H9 (cell line): ENCODE measurements at regions not wholly inside any gene's neighbourhood (a gene's known extent, or its start where the extent isn't known, plus 50 kb on each side); places are given as distances from the start of the nearest gene placed in this dataset.

Experiments used
- DNase-seq: peaks from one replicate; pipeline ENCODE4 v3.0.0-alpha.2; 2017
- H2AFZ ChIP-seq: one replicate; pipeline ENCODE4 v1.6.1; 2013; ENCODE audit warnings: mild to moderate bottlenecking, low read length, control low read depth, moderate library complexity
- H2AK5ac ChIP-seq: 2 replicates; pipeline ENCODE4 v1.6.1; 2013; ENCODE audit warnings: low read length, control low read depth, mixed read lengths; ENCODE audit not compliant: insufficient read length
- H2BK120ac ChIP-seq: one replicate; pipeline ENCODE4 v1.6.1; 2013; ENCODE audit warnings: low read depth, mild to moderate bottlenecking, low read length, control low read depth, inconsistent platforms; ENCODE audit not compliant: poor library complexity, severe bottlenecking
- H2BK12ac ChIP-seq: 2 replicates; pipeline ENCODE4 v1.6.1; 2013; ENCODE audit warnings: low read length, control low read depth, mixed read lengths, low read depth; ENCODE audit not compliant: insufficient read length
- H2BK15ac ChIP-seq: 2 replicates; pipeline ENCODE4 v1.6.1; 2013; ENCODE audit warnings: low read depth, low read length, control low read depth
- H2BK20ac ChIP-seq: one replicate; pipeline ENCODE4 v1.6.1; 2013; ENCODE audit warnings: low read depth, mild to moderate bottlenecking, low read length, control low read depth, inconsistent platforms; ENCODE audit not compliant: poor library complexity, severe bottlenecking
- H2BK5ac ChIP-seq: 2 replicates; pipeline ENCODE4 v1.6.1; 2013; ENCODE audit warnings: low read length, control low read depth, mixed read lengths; ENCODE audit not compliant: insufficient read length
- H3K14ac ChIP-seq: 2 replicates; pipeline ENCODE4 v1.6.1; 2013; ENCODE audit warnings: low read length, control low read depth; ENCODE audit not compliant: insufficient read depth
- H3K18ac ChIP-seq: 2 replicates; pipeline ENCODE4 v1.6.1; 2013; ENCODE audit warnings: low read depth, mild to moderate bottlenecking, mixed read lengths, low read length, control low read depth; ENCODE audit not compliant: insufficient read length
- H3K23ac ChIP-seq: 2 replicates; pipeline ENCODE4 v1.6.1; 2013; ENCODE audit warnings: low read length, control low read depth, mixed read lengths, low read depth; ENCODE audit not compliant: insufficient read length
- H3K23me2 ChIP-seq: 2 replicates; pipeline ENCODE4 v1.6.1; 2013; ENCODE audit warnings: low read depth, mild to moderate bottlenecking, mixed read lengths, low read length, control low read depth; ENCODE audit not compliant: insufficient read length, poor library complexity, severe bottlenecking
- H3K27ac ChIP-seq: 2 replicates; pipeline ENCODE4 v1.5.1; 2013; ENCODE audit warnings: low read length, control low read depth, mixed read lengths, low read depth; ENCODE audit not compliant: insufficient read length
- H3K27me3 ChIP-seq: 2 replicates; pipeline ENCODE4 v1.6.1; 2013; ENCODE audit warnings: low read length, control low read depth, inconsistent platforms; ENCODE audit not compliant: insufficient read depth
- H3K4ac ChIP-seq: 2 replicates; pipeline ENCODE4 v1.6.1; 2013; ENCODE audit warnings: low read depth, mild to moderate bottlenecking, control low read depth, inconsistent platforms, low read length, moderate library complexity
- H3K4me1 ChIP-seq: 2 replicates; pipeline ENCODE4 v1.6.1; 2013; ENCODE audit warnings: low read length, control low read depth, inconsistent platforms; ENCODE audit not compliant: insufficient read depth
- H3K4me2 ChIP-seq: 2 replicates; pipeline ENCODE4 v1.6.1; 2013; ENCODE audit warnings: low read length, control low read depth, mixed read lengths; ENCODE audit not compliant: insufficient read length, insufficient read depth
- H3K56ac ChIP-seq: 2 replicates; pipeline ENCODE4 v1.6.1; 2013; ENCODE audit warnings: low read depth, mild to moderate bottlenecking, mixed read lengths, low read length, control low read depth; ENCODE audit not compliant: insufficient read length
- H3K79me1 ChIP-seq: 2 replicates; pipeline ENCODE4 v1.6.1; 2013; ENCODE audit warnings: low read depth, mild to moderate bottlenecking, moderate library complexity, low read length, control low read depth, inconsistent platforms; ENCODE audit not compliant: insufficient read depth, poor library complexity, severe bottlenecking
- H3K79me2 ChIP-seq: 2 replicates; pipeline ENCODE4 v1.6.1; 2013; ENCODE audit warnings: low read length, control low read depth, inconsistent platforms; ENCODE audit not compliant: insufficient read depth
- H3K9ac ChIP-seq: 2 replicates; pipeline ENCODE4 v1.6.1; 2013; ENCODE audit warnings: low read length, control low read depth, mixed read lengths; ENCODE audit not compliant: insufficient read length; ENCODE audit errors: extremely low read depth
- H3K9me3 ChIP-seq: one replicate; pipeline ENCODE4 v1.6.1; 2013; ENCODE audit warnings: low read depth, low read length, inconsistent platforms; ENCODE audit not compliant: control insufficient read depth
- H3T11ph ChIP-seq: one replicate; pipeline ENCODE4 v1.6.1; 2013; ENCODE audit warnings: mild to moderate bottlenecking, low read length, control low read depth, inconsistent platforms
- H4K20me1 ChIP-seq: one replicate; pipeline ENCODE4 v1.6.1; 2013; ENCODE audit not compliant: control insufficient read depth, insufficient read length, insufficient read depth
- H4K5ac ChIP-seq: 2 replicates; pipeline ENCODE4 v1.6.1; 2013; ENCODE audit warnings: low read depth, mild to moderate bottlenecking, mixed read lengths, low read length, control low read depth; ENCODE audit not compliant: insufficient read length
- H4K8ac ChIP-seq: replicated peaks from 2 replicates; pipeline ENCODE4 v1.6.1; 2013; ENCODE audit warnings: low read length, control low read depth, mixed read lengths, low read depth; ENCODE audit not compliant: insufficient read length
- H4K91ac ChIP-seq: 2 replicates; pipeline ENCODE4 v1.6.1; 2013; ENCODE audit warnings: low read depth, mild to moderate bottlenecking, moderate library complexity, mixed read lengths, low read length, control low read depth; ENCODE audit not compliant: insufficient read length
- H3K27ac Mint-ChIP-seq, 3 experiments: 2 replicates in 2 of 3; 3 replicates in 1 of 3; pipeline ENCODE4 v1.8.0; 2020 to 2021; ENCODE audit warnings: mixed read lengths in 3 of 3, mild to moderate bottlenecking in 1 of 3, moderate library complexity in 1 of 3
- H3K27me3 Mint-ChIP-seq: 2 replicates; pipeline ENCODE4 v1.8.0; 2021; ENCODE audit warnings: low read depth, mild to moderate bottlenecking, moderate library complexity, mixed read lengths
- H3K36me3 Mint-ChIP-seq, 3 experiments: 2 replicates in 2 of 3; 3 replicates in 1 of 3; pipeline ENCODE4 v1.8.0; 2020 to 2021; ENCODE audit warnings: low read depth in 3 of 3, mixed read lengths in 3 of 3; ENCODE audit not compliant: insufficient read depth in 1 of 3
- H3K4me1 Mint-ChIP-seq, 2 experiments: 2 replicates each; pipeline ENCODE4 v1.8.0; 2020; ENCODE audit warnings: mixed read lengths in 2 of 2
- H3K4me3 Mint-ChIP-seq, 2 experiments: 2 replicates in 1 of 2; 3 replicates in 1 of 2; pipeline ENCODE4 v1.8.0; 2020 to 2021; ENCODE audit warnings: mild to moderate bottlenecking in 2 of 2, mixed read lengths in 2 of 2, moderate library complexity in 1 of 2
- H3K9me3 Mint-ChIP-seq, 2 experiments: 2 replicates in 1 of 2; 3 replicates in 1 of 2; pipeline ENCODE4 v1.8.0; 2020; ENCODE audit warnings: mild to moderate bottlenecking in 2 of 2, mixed read lengths in 2 of 2, moderate library complexity in 1 of 2
- CTCF ChIP-seq: fragments of 200-600 bp; sonication (generic); conservative IDR thresholded peaks from 3 replicates; pipeline ENCODE4 v1.8.0; 2021; ENCODE audit warnings: antibody characterized with exemption, mild to moderate bottlenecking
- WGBS: extraction: QIAGEN DNeasy Blood & Tissue Kit; methylation state at CpG from one replicate; pipeline ENCODE4 v1.1.7; 2013; ENCODE audit warnings: missing lambda C conversion rate, low lambda C conversion rate, mixed read lengths; ENCODE audit not compliant: insufficient read length; ENCODE audit errors: extremely low coverage; 5-methylcytosine and 5-hydroxymethylcytosine counted together

- WGBS = no CpG with 5 or more reads among the region's 1 CpG
- no peak overlapping the region for H3K9ac ChIP-seq
- no peaks in the 10 kb centered on the region for H3K9me3 Mint-ChIP-seq
Observed at GRCh38 chr2:195313962-195314361, 343.1 kb upstream of the SLC39A10 start.

More at GRCh38 chr2:195313962-195314361, 343.1 kb upstream of the SLC39A10 start:
- no peak overlapping the region for H3K4me2 ChIP-seq
- H3K27ac Mint-ChIP-seq = no peak overlapping the region
- H3K9me3 ChIP-seq = no peaks in the 10 kb centered on the region
- H4K91ac ChIP-seq = no peak overlapping the region
- no peaks in the 10 kb centered on the region for H3K4me1 ChIP-seq
- no peak overlapping the region for H3K56ac ChIP-seq
- H2AFZ ChIP-seq = no peak overlapping the region
- no peak for DNase-seq
- no peaks in the 10 kb centered on the region for H3K79me2 ChIP-seq
- no peak overlapping the region for H2BK12ac ChIP-seq
- H2BK120ac ChIP-seq = no peak overlapping the region
- no peaks in the 10 kb centered on the region for H3K23me2 ChIP-seq
- no peak overlapping the region for H3T11ph ChIP-seq
- H2BK5ac ChIP-seq = no peak overlapping the region
- H3K18ac ChIP-seq = no peak overlapping the region
- H4K8ac ChIP-seq = no peak overlapping the region
- TF ChIP-seq CTCF = no peak
- H2BK20ac ChIP-seq = no peak overlapping the region
- peaks cover 0 to 10% of the 10 kb centered on the region in 2 experiments; a peak in 2 of 4 replicates for H3K4me1 Mint-ChIP-seq
- no peak overlapping the region for H4K5ac ChIP-seq
- no peak overlapping the region for H3K4me3 Mint-ChIP-seq
- H2AK5ac ChIP-seq = no peak overlapping the region
- no peaks in the 10 kb centered on the region; the same call in 1 of the 2 replicates for H3K27me3 ChIP-seq
- H3K4ac ChIP-seq = no peak overlapping the region
- H3K36me3 Mint-ChIP-seq = no peaks in the 10 kb centered on the region
- H3K27ac ChIP-seq = no peak overlapping the region
- no peak overlapping the region for H3K23ac ChIP-seq
- H3K14ac ChIP-seq = no peak overlapping the region
- no peaks in the 10 kb centered on the region for H3K79me1 ChIP-seq
- H4K20me1 ChIP-seq = no peaks in the 10 kb centered on the region
- H3K27me3 Mint-ChIP-seq = peaks cover 3% of the 10 kb centered on the region; the same call in 1 of the 2 replicates
- no peak overlapping the region for H2BK15ac ChIP-seq
